ENCODE measurements at regions not wholly inside any gene's neighbourhood (a gene's known extent, or its start where the extent isn't known, plus 50 kb on each side); places are given as distances from the start of the nearest gene placed in this dataset.

- FAIRE-seq = no peak
Observed at GRCh38 chr4:181289198-181289597, 954.0 kb upstream of the TENM3 start.

GRCh38 chr4:181291615-181292014 lies 951.6 kb upstream of the TENM3 start:
- no peak for FAIRE-seq

GRCh38 chr4:181293014-181293413 lies 950.2 kb upstream of the TENM3 start:
- no peak for FAIRE-seq

GRCh38 chr4:181293541-181293940 lies 949.7 kb upstream of the TENM3 start:
- FAIRE-seq = no peak

GRCh38 chr4:181294421-181294820 lies 948.8 kb upstream of the TENM3 start:
- FAIRE-seq = no peak

- peak; percentile 21 for FAIRE-seq
Observed at GRCh38 chr4:181301735-181302710, 941.2 kb upstream of the TENM3 start.

GRCh38 chr4:181307824-181308223 lies 935.4 kb upstream of the TENM3 start:
- no peak for FAIRE-seq

- FAIRE-seq = no peak
Observed at GRCh38 chr4:181308476-181309312, 934.5 kb upstream of the TENM3 start.

GRCh38 chr4:181312066-181312465 lies 931.1 kb upstream of the TENM3 start:
- no peak for FAIRE-seq

- FAIRE-seq = no peak
Observed at GRCh38 chr4:181319629-181320028, 923.6 kb upstream of the TENM3 start.

- FAIRE-seq = no peak
Observed at GRCh38 chr4:181323061-181323460, 920.1 kb upstream of the TENM3 start.

GRCh38 chr4:181330654-181331201 lies 912.5 kb upstream of the TENM3 start:
- FAIRE-seq = no peak

GRCh38 chr4:181331214-181331613 lies 912.0 kb upstream of the TENM3 start:
- no peak for FAIRE-seq

GRCh38 chr4:181345931-181346330 lies 897.3 kb upstream of the TENM3 start:
- FAIRE-seq = no peak

GRCh38 chr4:181350615-181351415 lies 892.4 kb upstream of the TENM3 start:
- FAIRE-seq = no peak

- no peak for FAIRE-seq
Observed at GRCh38 chr4:181364504-181364903, 878.7 kb upstream of the TENM3 start.

- FAIRE-seq = no peak
Observed at GRCh38 chr4:181365671-181366070, 877.5 kb upstream of the TENM3 start.

GRCh38 chr4:181372014-181372413 lies 871.2 kb upstream of the TENM3 start:
- FAIRE-seq = no peak

- FAIRE-seq = no peak
Observed at GRCh38 chr4:181376058-181376457, 867.1 kb upstream of the TENM3 start.

- FAIRE-seq = no peak
Observed at GRCh38 chr4:181388061-181388460, 855.1 kb upstream of the TENM3 start.

- no peak for FAIRE-seq
Observed at GRCh38 chr4:181416966-181417365, 826.2 kb upstream of the TENM3 start.

- no peak for FAIRE-seq
Observed at GRCh38 chr4:181418496-181418895, 824.7 kb upstream of the TENM3 start.

- no peak for FAIRE-seq
Observed at GRCh38 chr4:181420950-181421349, 822.3 kb upstream of the TENM3 start.

Data from G401.6 (cell line).